Trophoblast cell (in vitro differentiated cells and primary cell): ENCODE measurements at regions not wholly inside any gene's neighbourhood (a gene's known extent, or its start where the extent isn't known, plus 50 kb on each side); places are given as distances from the start of the nearest gene placed in this dataset.

Source experiments
- DNase-seq, 2 donors: peaks; one replicate each; pipeline ENCODE4 v3.0.0-alpha.2; 2016
- H2AFZ ChIP-seq: 2 replicates; pipeline ENCODE4 v1.6.1; 2013; ENCODE audit warnings: low read length, moderate library complexity, mild to moderate bottlenecking; ENCODE audit not compliant: insufficient read depth, poor library complexity
- H2AK5ac ChIP-seq: 2 replicates; pipeline ENCODE4 v1.6.1; 2013; ENCODE audit warnings: mild to moderate bottlenecking, low read length
- H2BK120ac ChIP-seq: 2 replicates; pipeline ENCODE4 v1.6.1; 2013; ENCODE audit warnings: low read length, mild to moderate bottlenecking, moderate library complexity; ENCODE audit not compliant: insufficient read depth, poor library complexity
- H2BK12ac ChIP-seq: 2 replicates; pipeline ENCODE4 v1.6.1; 2013; ENCODE audit warnings: mild to moderate bottlenecking, low read length, moderate library complexity
- H2BK5ac ChIP-seq: 2 replicates; pipeline ENCODE4 v1.6.1; 2013; ENCODE audit warnings: low read length, low read depth, moderate library complexity, mild to moderate bottlenecking; ENCODE audit not compliant: poor library complexity
- H3K14ac ChIP-seq: 2 replicates; pipeline ENCODE4 v1.6.1; 2013; ENCODE audit warnings: mild to moderate bottlenecking, low read length
- H3K18ac ChIP-seq: 2 replicates; pipeline ENCODE4 v1.6.1; 2013; ENCODE audit warnings: mild to moderate bottlenecking, low read length
- H3K23ac ChIP-seq: 2 replicates; pipeline ENCODE4 v1.6.1; 2013; ENCODE audit warnings: low read length
- H3K27ac ChIP-seq: 2 replicates; pipeline ENCODE4 v1.5.1; 2013; ENCODE audit warnings: low read depth, mild to moderate bottlenecking, inconsistent platforms, low read length, moderate library complexity
- H3K27me3 ChIP-seq: 2 replicates; pipeline ENCODE4 v1.6.1; 2013; ENCODE audit warnings: inconsistent platforms, mild to moderate bottlenecking, low read length, moderate library complexity; ENCODE audit not compliant: insufficient read depth
- H3K36me3 ChIP-seq, 2 experiments: 1 replicate in 1 of 2; 2 replicates in 1 of 2; pipeline ENCODE4 v1.6.1; 2013; ENCODE audit warnings: low read length in 2 of 2, mild to moderate bottlenecking in 2 of 2, moderate library complexity in 1 of 2; ENCODE audit not compliant: insufficient read depth in 2 of 2, control insufficient read depth in 1 of 2
- H3K4ac ChIP-seq: 2 replicates; pipeline ENCODE4 v1.6.1; 2013; ENCODE audit warnings: low read depth, mild to moderate bottlenecking, low read length, moderate library complexity
- H3K4me1 ChIP-seq, 2 experiments: 1 replicate in 1 of 2; 2 replicates in 1 of 2; pipeline ENCODE4 v1.6.1; 2013; ENCODE audit warnings: low read length in 2 of 2, mild to moderate bottlenecking in 2 of 2, moderate library complexity in 1 of 2; ENCODE audit not compliant: insufficient read depth in 2 of 2, control insufficient read depth in 1 of 2
- H3K4me2 ChIP-seq: 2 replicates; pipeline ENCODE4 v1.6.1; 2013; ENCODE audit warnings: inconsistent platforms, mild to moderate bottlenecking, low read length, moderate library complexity
- H3K4me3 ChIP-seq: 2 replicates; pipeline ENCODE4 v1.5.1; 2013; ENCODE audit warnings: mild to moderate bottlenecking, low read depth, low read length, inconsistent platforms
- H3K79me1 ChIP-seq: one replicate; pipeline ENCODE4 v1.6.1; 2013; ENCODE audit warnings: low read length
- H3K79me2 ChIP-seq: 2 replicates; pipeline ENCODE4 v1.6.1; 2013; ENCODE audit warnings: low read length, mild to moderate bottlenecking; ENCODE audit not compliant: control insufficient read depth, insufficient read depth, poor library complexity
- H3K9ac ChIP-seq: 2 replicates; pipeline ENCODE4 v1.6.1; 2013; ENCODE audit warnings: mild to moderate bottlenecking, low read length
- H3K9me3 ChIP-seq: 2 replicates; pipeline ENCODE4 v1.6.1; 2013; ENCODE audit warnings: low read depth, mild to moderate bottlenecking, control low read depth, inconsistent platforms, low read length; ENCODE audit not compliant: insufficient read depth
- H4K12ac ChIP-seq: 2 replicates; pipeline ENCODE4 v1.6.1; 2013; ENCODE audit warnings: low read depth, mild to moderate bottlenecking, low read length, moderate library complexity
- H4K8ac ChIP-seq: 2 replicates; pipeline ENCODE4 v1.6.1; 2013; ENCODE audit warnings: low read depth, mild to moderate bottlenecking, low read length, moderate library complexity
- H4K91ac ChIP-seq: one replicate; pipeline ENCODE4 v1.6.1; 2013; ENCODE audit warnings: low read depth, mild to moderate bottlenecking, low read length, moderate library complexity
- WGBS: extraction: QIAGEN DNeasy Blood & Tissue Kit; methylation state at CpG from one replicate; pipeline ENCODE4 v1.1.7; 2013; ENCODE audit warnings: missing lambda C conversion rate; ENCODE audit not compliant: insufficient read length, insufficient coverage; ENCODE audit errors: extremely low coverage; 5-methylcytosine and 5-hydroxymethylcytosine counted together

DNA sequence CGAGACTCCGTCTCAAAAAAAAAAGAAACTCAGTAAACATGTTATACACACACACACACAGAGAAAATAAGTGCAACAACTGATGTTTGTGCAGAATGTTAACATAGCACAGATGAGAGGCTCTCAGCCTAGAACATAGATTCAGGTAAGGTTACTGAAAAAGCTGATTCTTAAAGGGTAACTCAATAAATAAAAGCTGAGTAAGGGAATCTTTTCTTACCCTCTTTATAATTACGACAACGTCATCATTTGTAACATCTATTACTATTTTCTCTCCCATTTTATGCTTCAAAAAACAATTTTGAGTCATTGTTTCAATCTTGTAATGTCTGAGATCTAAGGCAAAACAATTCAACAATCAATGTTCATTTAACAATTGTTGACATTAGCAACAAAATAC lies 644.8 kb downstream of the RFPL4B start:
- no peak overlapping the region for H2BK12ac ChIP-seq

GRCh38 chr6:112997421-112998085 lies 650.4 kb downstream of the RFPL4B start:
- no peak overlapping the region for H2AK5ac ChIP-seq
- no peak overlapping the region for H4K8ac ChIP-seq
- H3K4me1 ChIP-seq, result no peaks in the 10 kb centered on the region
- no peak overlapping the region for H4K91ac ChIP-seq
- no peak overlapping the region for H3K27ac ChIP-seq
- no peak overlapping the region for H3K9ac ChIP-seq
- H2BK12ac ChIP-seq, result no peak overlapping the region
- H3K27me3 ChIP-seq, result no peaks in the 10 kb centered on the region
- no peak overlapping the region for H2BK5ac ChIP-seq
- H3K4me2 ChIP-seq, result no peak overlapping the region
- H3K9me3 ChIP-seq, result no peaks in the 10 kb centered on the region
- H4K12ac ChIP-seq, result no peak overlapping the region
- no CpG with 5 or more reads among the region's 3 CpGs for WGBS
- no peak overlapping the region for H3K23ac ChIP-seq
- no peaks in the 10 kb centered on the region for H3K79me2 ChIP-seq
- H3K14ac ChIP-seq, result no peak overlapping the region
- H3K4me3 ChIP-seq, result no peak overlapping the region
- no peak for DNase-seq
- H3K79me1 ChIP-seq, result peaks cover 1% of the 10 kb centered on the region
- H3K36me3 ChIP-seq, result no peaks in the 10 kb centered on the region
- H2AFZ ChIP-seq, result no peak overlapping the region
- H2BK120ac ChIP-seq, result no peak overlapping the region
- no peak overlapping the region for H3K18ac ChIP-seq
- no peak overlapping the region for H3K4ac ChIP-seq

More for the DNA sequence above, 644.8 kb downstream of the RFPL4B start:
- Histone ChIP-seq H3K23ac (no peak overlapping the region), H3K14ac (no peak overlapping the region), H3K36me3 (no peaks in the 10 kb centered on the region), H3K18ac (no peak overlapping the region), H4K91ac (peak overlapping the region; percentile 25), H3K4me1 (no peaks in the 10 kb centered on the region), H2BK5ac (no peak overlapping the region), H2BK120ac (no peak overlapping the region), H3K27ac (no peak overlapping the region), H4K12ac (no peak overlapping the region), H3K79me1 (peaks cover 6% of the 10 kb centered on the region), H3K4me2 (no peak overlapping the region), H2AFZ (no peak overlapping the region), H3K4ac (no peak overlapping the region), H2AK5ac (no peak overlapping the region), H3K27me3 (no peaks in the 10 kb centered on the region), H3K79me2 (no peaks in the 10 kb centered on the region), H4K8ac (no peak overlapping the region), H3K9ac (no peak overlapping the region), H3K4me3 (no peak overlapping the region), H3K9me3 (no peaks in the 10 kb centered on the region)
- no CpG with 5 or more reads among the region's 4 CpGs for WGBS
- no peak for DNase-seq

DNA sequence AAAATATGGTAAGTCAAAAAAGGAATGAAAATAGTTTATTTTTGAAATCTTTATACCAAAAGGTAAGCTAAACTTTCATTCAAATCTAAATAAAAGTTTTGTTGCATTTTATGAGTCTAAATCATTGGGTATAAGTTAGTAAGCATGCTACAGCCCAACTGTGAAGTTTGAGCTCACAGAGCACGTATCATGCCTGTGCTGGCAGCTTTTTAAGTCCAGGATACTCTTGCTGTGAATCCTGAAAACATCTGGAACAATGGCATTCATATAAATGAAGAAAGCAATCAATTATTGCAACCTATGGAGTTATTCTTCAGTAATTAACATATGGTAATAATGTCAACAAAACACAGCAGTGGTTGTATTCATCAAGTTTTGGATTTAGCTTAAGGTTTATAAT lies 656.9 kb downstream of the RFPL4B start:
- Histone ChIP-seq H2BK12ac (peak overlapping the region; percentile 64), H4K91ac (peak overlapping the region; percentile 68), H3K36me3 (no peaks in the 10 kb centered on the region), H4K12ac (no peak overlapping the region), H2AFZ (no peak overlapping the region), H3K4me3 (no peak overlapping the region), H3K79me2 (no peaks in the 10 kb centered on the region), H3K79me1 (peaks cover 10% of the 10 kb centered on the region), H3K4me1 (peaks cover 0 to 3% of the 10 kb centered on the region in 2 experiments), H4K8ac (no peak overlapping the region), H2BK120ac (peak overlapping the region; percentile 76), H3K9ac (no peak overlapping the region), H3K9me3 (no peaks in the 10 kb centered on the region), H2BK5ac (no peak overlapping the region), H3K18ac (no peak overlapping the region), H3K14ac (no peak overlapping the region), H2AK5ac (no peak overlapping the region), H3K27ac (peak overlapping the region; percentile 34), H3K27me3 (no peaks in the 10 kb centered on the region), H3K4ac (no peak overlapping the region), H3K23ac (no peak overlapping the region), H3K4me2 (no peak overlapping the region)
- WGBS, result no CpG with 5 or more reads among the region's 1 CpG
- no peak for DNase-seq

DNA sequence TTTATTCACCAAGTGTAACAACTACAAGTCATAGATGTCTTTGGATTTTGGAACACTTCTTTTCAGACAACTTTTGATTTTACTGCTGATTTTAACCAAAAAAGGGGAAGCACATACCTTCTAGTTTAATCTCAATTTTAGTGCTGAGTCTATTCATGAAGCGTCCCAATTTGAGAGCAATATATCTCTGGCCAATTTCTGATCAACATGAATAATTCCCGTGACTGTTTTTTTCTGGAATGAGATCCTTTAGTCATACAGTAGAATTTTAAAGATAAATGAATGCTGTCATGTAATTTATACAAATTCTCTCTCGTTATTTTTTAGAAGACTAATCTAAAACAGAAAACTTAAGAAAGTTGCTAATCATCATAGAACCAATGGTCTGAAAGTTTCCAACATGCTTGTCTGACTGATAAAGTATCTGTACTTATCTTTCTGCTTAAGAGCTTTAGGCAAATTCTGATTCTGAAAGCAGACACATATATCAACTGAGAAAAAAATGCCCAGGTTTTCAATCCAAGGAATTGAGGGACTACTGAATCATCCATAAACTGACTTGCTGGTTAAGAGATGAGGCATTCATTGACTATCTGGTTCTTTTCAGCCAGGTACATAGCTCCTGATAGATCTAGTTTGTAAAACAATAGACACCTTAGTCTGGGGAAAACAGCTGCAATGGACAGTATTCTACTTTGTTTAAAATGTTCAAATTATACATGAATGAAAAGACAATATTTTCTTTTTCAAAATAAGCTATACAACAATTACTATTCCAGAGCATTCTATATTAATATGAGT lies 657.5 kb downstream of the RFPL4B start:
- H3K18ac ChIP-seq, result no peak overlapping the region
- WGBS, result no CpG with 5 or more reads among the region's 3 CpGs
- no peaks in the 10 kb centered on the region for H3K36me3 ChIP-seq
- no peaks in the 10 kb centered on the region for H3K9me3 ChIP-seq
- no peak overlapping the region for H3K9ac ChIP-seq
- H3K27ac ChIP-seq, result no peak overlapping the region
- peaks cover 0 to 3% of the 10 kb centered on the region in 2 experiments for H3K4me1 ChIP-seq
- no peaks in the 10 kb centered on the region for H3K79me2 ChIP-seq
- H3K4ac ChIP-seq, result no peak overlapping the region
- peak in 1 of 2 donors; percentile 46 for DNase-seq
- no peak overlapping the region for H4K8ac ChIP-seq
- H3K79me1 ChIP-seq, result peaks cover 10% of the 10 kb centered on the region
- no peaks in the 10 kb centered on the region for H3K27me3 ChIP-seq
- H4K12ac ChIP-seq, result no peak overlapping the region
- no peak overlapping the region for H3K4me2 ChIP-seq
- H4K91ac ChIP-seq, result no peak overlapping the region
- H2BK5ac ChIP-seq, result no peak overlapping the region
- no peak overlapping the region for H2AK5ac ChIP-seq
- H2BK12ac ChIP-seq, result no peak overlapping the region
- H3K23ac ChIP-seq, result no peak overlapping the region
- H2AFZ ChIP-seq, result no peak overlapping the region
- no peak overlapping the region for H3K14ac ChIP-seq
- H3K4me3 ChIP-seq, result no peak overlapping the region
- H2BK120ac ChIP-seq, result no peak overlapping the region
